Islet precursor cell (in vitro differentiated cells): ENCODE measurements at regions not wholly inside any gene's neighbourhood (a gene's known extent, or its start where the extent isn't known, plus 50 kb on each side); places are given as distances from the start of the nearest gene placed in this dataset.
A peak's percentile ranks its signal among the peaks of the same experiment; 100 is the strongest.
"Not testable (repeated sequence)": the region's sequence is repeated elsewhere in the genome, so short reads cannot be mapped to it uniquely, and the experiment has no call there.

ENCODE experiments used
- DNase-seq: peaks from one replicate; pipeline ENCODE4 v3.0.0-alpha.2; 2018

DNA sequence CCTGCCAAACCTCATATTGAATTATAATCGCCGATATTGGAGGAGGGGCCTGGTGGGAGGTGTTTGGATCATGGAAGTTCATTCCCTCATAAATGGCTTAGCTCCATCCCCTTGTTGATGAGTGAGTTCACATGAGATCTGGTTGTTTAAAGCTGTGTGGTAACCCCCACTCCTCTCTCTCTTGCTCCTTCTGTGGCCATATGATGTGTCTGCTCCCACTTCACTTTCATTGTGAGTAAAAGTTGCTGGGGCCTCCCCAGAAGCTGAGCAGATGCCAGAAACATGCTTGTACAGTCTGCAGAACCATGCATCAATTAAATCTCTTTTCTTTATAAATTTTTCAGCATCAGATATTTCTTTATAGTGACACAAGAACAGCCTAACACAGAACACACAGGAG, 929.0 kb upstream of the FAT3 start:
- no peak for DNase-seq

DNA sequence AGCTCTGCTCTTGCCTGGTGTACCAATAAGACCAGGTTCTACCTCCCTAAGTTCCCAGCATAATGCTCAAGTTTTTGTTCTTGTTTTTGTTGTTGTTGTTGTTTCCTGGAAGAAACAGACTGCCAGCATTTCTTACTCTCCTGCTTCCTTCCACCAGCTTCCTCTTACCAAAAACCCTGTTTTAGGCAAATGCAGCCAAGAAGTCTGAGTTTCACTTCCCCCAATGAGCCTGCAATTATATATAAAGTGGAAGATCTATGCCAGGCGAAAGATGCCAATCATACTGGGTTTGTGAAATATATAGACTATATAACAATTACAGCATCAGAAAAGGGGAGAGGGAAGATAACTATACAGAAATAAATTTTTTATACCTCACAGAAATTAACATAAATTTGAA, 931.5 kb upstream of the FAT3 start:
- DNase-seq = no peak

DNA sequence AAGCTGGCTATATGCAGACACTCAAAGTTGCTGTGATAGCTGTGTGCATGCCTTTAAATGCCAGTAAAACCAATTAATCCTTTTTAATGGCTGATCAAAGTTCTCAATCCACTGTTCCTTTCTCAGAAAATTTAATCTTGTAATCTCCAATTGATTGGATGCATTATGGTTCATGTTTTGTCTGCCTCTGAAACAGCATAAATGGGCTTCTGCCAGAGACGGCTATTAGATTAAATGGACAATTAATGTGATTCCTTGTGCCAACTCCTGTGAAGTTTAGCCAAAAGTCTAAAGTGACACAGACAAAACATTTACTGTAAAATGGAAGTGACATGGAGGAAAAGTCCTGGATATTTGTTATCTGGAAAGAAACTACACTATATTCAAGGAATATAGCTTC, 952.5 kb upstream of the FAT3 start:
- no peak for DNase-seq

DNA sequence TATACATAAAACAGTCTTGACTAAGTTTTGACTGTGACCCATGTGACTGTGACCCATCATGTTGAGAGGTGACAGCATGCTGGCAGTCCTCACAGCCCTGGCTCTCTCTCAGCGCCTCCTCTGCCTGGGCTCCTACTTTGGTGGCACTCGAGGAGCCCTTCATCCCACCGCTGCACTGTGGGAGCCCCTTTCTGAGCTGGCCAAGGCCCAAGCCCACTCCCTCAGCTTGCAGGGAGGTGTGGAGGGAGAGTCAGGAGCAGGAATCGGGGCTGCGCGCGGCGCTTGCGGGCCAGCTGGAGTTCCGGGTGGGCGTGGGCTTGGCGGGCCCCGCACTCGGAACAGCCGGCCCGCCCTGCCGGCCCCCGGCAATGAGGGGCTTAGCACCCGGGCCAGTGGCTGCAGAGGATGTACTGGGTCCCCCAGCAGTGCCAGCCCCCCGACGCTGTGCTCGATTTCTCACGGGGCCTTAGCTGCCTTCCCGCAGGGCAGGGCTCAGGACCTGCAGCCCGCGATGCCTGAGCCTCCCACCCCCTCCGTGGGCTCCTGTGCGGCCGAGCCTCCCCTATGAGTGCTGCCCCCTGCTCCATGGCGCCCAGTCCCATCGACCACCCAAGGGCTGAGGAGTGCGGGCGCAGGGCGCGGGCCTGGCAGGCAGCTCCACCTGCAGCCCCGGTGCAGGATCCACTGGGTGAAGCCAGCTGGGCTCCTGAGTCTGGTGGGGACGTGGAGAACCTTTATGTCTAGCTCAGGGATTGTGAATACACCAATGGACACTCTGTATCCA, 955.9 kb upstream of the FAT3 start:
- not testable (repeated sequence) for DNase-seq

DNA sequence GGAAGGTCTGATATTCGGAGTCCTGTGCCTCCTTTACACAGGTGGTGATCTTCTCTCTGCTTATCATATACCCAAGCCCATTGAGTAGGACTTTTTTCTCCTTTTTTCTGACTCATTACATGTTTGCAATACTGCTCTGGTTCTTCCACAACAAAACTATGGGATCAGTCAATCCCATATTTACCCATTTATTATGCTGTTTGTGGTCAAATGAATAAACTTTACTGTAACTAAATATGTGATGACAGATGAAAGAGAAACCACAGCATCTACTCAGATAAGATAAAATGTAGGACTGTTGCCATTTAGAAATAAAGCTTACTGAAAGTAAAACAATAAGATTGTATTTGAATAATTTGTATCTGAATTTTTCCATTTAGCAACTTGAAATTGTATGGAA, 958.7 kb upstream of the FAT3 start:
- DNase-seq = no peak

DNA sequence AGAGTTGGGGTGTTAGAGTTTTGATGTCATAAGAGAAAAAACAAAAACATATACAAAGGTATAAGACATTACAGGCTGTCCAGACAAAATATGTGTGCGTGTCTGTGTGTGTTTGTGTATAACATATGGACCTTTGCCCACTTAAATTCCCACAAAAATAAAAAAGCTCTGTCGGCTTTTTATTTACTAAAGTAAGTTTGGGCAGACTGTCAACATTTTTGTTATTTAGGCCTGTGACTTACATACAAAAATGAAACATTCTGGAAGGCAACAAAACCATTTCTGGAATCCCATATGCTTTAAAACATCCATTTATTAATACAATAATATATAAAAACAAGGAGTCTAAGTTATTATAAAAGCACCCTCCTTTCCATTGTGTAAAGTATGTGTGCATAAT, 960.1 kb upstream of the FAT3 start:
- no peak for DNase-seq

DNA sequence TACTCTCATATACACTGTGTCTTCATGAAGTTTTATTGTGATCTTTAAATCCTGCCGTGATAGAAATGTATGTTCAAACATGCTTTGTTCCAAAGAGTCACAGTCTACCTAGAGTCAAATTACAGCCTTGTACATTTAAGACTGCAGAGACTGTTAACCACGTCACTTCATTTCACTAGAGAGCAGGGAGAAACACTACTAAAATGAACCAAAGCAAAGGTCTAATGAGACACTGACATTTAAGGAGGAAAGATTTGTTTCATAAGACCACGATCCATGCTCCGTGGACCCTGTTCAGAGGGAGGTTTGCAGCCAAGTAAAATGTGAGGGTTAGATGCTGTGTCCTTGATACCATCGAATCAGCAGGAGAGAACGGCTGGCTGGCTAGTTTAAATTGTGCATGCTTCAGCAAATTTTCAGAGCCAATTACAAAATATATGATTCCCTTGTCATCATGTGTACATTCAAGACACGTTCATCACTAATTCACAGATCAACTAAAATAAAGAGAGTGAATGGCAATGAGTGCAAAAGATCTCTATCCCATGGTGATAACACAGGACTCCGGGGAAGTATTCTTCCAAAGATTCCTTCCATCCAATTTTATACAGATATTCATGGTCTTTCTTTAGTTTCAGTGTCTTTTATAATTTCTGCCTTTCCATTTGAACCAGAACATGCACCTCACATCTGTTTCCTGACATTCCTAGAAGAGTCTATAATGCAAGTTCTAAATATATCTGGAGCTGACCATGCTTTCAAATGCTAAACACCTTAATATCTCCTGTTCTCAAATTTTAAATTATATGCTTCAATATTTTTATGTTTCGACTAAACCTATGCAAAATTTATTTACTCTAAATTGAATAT, 960.9 kb upstream of the FAT3 start:
- DNase-seq = no peak

DNA sequence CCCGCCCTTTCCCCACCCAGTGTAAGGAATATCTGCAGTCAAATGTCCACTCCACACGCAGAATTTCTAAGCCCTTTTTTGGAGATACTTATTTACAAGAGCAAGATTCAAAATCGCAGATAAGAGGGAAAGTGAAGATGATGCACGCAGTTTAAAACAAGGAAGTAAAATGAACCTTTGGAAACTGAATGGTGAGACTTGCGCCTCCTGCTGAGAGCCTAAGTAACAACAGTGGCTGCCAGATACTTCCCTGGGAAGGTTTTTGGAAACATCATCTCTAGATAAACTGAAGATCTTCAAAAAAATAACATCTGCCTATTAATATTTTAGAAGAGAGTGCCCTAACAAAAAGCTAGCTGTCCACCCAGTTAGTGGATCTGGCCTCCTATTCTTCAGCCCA, 963.1 kb upstream of the FAT3 start:
- no peak for DNase-seq

DNA sequence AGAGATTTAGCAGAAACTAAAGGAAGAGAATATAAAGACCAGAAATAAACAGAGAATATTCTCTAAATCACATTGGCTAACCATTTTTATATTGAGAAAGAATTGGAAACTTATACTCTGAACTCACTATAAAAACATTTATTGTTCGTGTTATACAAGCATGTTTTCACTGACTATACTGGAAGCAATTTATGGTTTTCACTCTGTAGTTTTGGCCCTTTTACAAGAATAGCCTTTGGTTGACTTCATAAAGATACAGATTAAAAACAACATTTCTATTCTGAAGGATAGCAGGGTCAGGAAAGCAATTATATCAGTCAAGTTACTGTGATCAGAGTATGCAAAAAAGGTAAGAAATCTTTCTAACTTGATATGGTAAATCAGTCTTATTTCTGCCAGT, 965.7 kb upstream of the FAT3 start:
- no peak for DNase-seq

DNA sequence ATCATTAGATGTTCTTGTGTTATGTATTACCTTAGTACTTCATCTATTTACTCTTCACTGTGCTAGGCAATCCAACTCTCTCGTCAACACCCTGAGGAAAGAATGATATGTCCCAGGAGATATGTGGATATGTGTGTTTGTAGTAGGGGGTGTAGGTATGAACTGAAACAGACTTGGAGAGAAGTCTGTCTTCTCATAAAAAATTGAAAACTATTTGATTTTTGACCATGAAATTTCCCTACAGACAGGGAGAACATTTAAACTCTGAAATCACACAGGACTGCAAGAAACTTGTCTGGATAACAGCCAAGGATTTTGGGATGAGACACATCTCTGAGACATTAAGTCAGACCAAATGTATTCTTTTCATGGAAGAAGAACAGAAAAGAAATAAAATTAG, 967.0 kb upstream of the FAT3 start:
- no peak for DNase-seq

DNA sequence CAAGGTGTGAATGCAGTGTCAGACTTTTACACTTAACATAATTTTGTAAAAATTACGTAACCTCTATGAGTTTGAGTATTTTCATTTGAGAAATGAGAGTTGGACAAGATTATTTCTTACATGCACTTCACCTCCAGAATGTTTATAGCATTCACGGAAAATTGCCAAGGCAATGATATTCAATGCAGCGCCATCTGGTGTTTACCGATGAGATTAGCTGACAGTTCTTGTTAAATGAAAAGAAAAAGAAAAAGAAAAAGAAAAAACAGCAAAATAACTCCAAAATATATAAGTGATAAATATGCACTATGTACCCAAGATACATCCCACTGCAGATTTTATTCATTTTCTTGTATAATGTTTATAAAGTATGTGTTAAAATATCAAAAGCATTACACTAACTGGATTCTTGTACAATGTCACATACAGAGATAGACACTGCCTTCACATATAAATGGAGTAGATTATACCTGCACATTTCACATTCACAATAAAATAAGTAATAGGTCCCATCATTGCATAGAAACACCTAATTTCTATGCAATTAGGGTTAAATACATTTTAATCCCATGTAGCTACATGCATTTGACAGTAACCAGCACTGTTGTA, 976.3 kb upstream of the FAT3 start:
- DNase-seq = no peak

DNA sequence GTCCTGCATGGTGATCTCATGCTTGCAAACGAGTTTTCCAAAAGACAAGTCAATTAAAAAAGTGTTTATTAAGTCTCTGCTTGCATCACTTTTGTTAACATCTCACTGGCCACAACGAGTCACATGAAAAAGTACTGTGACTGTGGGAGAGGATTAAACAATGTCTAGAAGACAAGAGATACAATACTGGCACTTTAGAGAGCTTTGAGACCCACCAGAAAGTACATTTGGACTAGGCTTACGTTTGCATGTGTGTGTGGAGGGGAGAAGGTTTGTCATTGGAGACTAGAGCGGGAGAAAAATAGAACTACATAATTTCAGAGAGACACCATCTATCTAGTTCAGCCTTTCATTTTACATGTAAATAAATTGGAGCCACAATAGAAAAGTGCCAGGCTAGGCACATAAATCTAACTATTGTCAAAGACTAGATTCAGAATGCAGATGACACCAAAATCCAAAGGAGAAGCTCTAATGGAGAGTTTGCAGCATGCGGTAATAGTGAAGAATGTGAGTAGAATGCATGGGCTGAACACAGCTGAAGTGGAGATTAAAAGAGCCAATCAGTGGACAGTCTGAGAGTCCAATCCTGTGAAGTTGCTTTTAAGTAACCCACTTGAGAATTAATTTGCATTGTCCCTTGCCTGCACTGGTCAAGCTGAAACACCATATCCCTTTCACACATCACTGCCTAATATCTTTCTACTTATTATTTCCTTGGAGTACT, 977.4 kb upstream of the FAT3 start:
- DNase-seq = no peak

DNA sequence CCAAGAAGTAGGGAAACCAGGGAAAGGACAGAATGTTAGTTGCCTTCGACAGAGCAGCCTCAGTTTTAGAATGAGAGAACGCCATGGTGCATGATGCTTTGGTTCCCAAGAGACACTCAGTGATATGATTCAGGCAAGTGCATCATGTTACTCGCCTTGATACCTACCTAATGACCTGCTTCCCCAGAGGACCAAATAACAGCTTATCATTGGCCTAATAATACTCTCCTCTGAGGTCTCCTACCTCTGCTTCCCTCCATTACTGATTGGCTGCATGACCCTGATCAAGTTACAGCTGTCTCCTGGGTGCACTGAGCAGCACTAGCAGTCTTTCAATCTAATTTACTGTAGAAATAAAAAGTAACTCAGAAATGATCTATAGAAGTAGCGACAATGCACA, 979.7 kb upstream of the FAT3 start:
- DNase-seq = no peak

DNA sequence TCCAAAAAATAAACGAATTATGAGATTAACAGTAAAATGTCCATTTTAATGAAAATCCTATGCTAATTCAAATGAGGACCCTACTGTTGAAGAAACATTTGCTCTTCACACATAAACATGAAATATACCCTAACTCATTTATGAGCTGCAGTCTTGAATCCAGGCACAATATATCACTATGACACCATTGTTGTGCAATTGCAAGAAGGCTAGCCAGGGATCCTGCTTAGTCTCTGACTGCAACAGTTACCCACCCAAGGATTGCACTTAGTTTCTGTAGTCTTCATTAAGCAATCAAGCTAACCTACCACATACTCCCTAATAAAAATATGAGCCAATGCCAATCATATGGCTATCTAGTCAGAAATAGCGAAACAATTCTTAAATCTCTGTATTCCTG, 981.0 kb upstream of the FAT3 start:
- DNase-seq = no peak

DNA sequence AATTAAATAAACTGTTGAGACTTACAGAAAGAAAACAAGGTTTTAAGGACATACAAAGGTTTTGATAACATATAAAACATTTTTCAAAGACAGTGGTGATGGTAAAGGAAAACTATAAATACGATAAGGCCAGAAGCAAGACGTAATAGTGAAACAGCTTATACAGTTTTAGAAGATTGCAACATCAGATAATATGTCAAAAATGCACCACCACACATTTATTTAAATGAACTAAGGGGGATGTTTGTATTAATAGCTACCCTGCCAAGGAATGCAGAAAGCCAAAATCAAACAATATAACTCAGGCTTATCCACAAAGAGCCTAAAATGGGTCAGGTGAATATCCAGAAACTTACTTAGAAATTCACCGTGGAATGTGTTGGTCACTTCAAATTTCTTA, 981.6 kb upstream of the FAT3 start:
- no peak for DNase-seq

DNA sequence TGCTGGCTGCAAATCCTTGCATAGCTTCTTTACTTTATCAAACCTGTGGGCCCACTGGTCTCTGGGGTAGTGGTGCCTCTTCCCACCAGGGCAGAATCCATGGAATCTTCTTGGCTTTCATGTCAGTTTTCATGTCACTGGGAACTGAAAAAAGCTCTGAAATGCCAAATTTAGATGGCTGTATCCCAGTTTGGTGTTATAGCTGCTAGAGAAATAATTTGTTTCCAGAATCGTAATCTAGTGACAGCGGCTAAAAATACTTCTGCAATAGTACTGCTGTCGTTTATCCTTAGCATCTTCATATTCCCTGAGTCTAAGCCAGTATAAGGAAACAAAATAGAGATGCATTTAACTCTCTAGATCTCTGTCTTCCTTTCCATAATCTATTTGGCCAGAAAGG, 983.4 kb upstream of the FAT3 start:
- DNase-seq = no peak

DNA sequence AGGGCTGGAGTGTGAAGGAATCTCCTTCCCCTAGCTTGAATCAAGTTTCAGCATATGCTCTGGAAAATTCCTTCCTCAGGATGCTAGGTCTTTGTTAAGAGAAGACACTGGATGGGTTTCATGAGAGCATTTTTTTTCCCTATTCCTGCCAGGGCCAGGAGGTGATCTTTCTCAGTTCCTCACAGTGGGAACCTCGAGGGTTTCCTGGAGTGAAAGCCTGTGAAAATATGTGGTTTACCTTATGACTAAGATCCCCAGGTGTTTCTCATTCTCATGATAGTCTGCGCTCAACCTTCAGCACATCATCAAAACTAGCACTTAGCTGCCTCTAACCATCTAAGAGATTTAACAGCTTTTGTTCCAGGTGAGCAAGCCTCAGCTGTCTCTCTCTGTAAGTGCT, 985.3 kb upstream of the FAT3 start:
- no peak for DNase-seq

DNA sequence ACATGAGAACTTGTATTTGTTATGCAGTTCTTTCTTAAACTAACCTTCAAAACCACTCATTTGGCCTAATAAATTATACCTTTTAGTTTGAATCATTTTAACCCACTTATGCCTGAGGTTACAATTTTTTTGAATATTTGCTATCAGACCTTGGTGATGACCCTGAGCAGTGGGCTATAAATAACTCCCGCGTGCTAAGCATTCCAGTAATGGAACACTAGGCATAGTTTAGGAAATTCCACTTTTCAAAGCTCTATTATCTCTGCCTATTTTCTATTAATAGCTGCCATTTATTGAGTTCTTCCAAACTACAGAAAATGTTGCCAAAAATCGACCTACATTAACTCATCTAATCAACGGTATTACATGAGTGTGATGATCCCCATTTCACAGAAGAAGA, 993.4 kb upstream of the FAT3 start:
- DNase-seq = no peak

DNA sequence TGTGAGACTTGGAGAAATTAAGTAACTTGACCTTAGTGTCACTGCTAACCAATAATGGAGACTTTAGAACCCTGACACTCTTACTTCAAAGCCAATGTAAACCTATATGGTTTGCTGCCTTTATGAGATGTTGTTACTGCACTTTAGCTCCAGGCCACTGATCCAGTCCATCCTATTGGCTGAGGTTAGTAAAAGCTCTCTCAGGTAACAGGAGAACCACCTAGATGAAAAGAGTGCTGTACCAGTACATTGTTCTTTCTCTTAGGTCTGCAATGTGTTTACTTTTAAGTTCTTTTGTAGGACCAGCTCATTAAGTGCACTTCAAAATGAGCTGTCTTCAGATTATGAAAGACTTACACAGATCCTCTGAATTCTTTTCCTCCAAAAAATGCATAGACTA, 994.0 kb upstream of the FAT3 start:
- DNase-seq = peak; percentile 57

DNA sequence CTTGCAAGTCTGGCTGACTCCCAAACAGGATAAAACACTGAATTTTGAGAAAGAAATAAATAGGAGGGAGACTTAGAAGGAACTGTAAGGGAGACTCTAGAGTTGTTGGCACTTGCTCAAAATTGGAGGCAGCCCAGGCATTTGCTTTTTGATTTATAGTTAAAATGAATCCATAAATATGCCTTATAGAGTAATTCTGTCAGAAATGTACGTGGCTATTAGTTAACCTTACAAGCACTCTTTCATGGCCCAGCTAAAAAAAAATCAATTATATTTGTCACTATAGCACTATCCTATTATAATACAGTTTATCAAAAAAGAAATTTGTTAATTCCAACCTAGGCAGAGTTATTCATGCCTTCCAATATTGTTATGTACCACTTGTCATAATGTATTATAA, 1000.0 kb upstream of the CHORDC1 start:
- no peak for DNase-seq

DNA sequence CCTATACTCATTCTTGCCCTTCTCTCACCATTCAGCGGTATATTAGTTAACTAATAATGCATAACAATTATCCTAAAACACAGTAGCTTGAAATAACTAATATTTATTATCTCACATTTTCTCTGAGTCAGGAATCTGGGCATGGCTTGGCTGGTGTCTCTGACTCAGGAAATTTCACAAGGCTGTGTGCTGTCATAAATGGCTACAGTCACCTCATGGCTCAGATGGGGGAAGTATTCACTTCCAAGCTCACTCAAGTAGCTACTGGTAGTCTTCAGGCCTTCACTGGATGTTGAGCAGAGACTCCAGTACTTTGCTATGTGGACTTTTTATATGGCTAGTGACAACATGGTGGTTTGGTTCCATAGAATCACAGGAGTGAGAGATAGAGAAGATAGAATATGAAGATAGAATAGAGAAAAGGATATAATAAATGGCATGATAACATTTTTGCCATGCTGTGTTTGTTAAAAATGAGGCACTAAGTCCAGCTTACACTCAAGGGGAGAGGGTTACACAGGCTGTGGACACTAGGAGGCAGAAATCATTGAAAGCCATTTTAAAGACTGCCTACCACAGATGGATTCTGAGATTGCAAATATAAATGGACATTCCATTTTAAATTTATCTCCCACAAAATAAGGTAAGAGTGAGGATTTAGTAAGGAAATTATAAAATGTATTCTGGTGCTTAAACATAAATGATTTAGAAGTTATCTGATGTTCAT, 997.8 kb upstream of the CHORDC1 start:
- DNase-seq = no peak

DNA sequence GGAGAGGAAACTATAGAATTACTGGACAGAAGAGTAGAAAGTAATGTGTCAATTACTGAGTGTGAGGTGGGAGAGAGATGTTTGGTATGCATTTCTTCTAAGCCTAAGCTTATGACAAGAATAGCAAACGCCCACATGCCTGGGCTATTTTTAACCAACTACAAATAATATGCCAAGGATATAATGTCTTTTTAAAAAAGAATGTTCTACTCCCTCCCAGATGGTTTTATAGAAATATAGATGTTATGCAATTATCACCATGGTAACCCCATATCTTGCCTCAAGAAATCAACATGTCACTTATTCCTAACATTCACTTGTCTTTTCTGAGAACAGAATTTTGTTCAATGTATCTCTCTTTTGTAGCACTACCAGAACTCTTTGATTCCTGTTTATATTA, 996.7 kb upstream of the CHORDC1 start:
- no peak for DNase-seq

DNA sequence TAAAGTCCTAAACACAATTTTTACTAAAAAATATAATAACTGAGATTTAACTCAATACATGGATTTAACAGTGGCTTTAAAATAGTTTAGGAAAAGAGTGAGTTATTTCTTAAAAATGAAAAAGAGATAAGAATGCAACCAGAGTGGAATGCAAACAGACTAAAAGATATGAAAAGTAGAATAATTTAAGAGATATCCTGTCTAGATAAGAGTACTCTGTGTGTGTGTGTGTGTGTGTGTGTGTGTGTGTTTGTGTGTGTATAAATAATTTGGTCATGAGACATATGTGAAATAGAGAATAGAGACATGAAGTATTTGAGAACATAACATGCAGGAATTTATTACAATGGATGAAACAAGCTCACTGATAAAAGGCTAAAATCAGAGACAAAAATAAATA, 986.9 kb upstream of the CHORDC1 start:
- DNase-seq = no peak
